ENCODE measurements at regions not wholly inside any gene's neighbourhood (a gene's known extent, or its start where the extent isn't known, plus 50 kb on each side); places are given as distances from the start of the nearest gene placed in this dataset.

GRCh38 chr3:135895106-135895733, 70.3 kb upstream of the PPP2R3A start:
- peak; percentile 62 to 66 (median 64) for TF ChIP-seq CTCF (IDR thresholded peaks at IDR 0.05)
- TF ChIP-seq POLR2A (IDR thresholded peaks at IDR 0.05), result no peak

Measured in uterus (tissue), 2 donors.